HFF-Myc (cell line): ENCODE measurements at regions not wholly inside any gene's neighbourhood (a gene's known extent, or its start where the extent isn't known, plus 50 kb on each side); places are given as distances from the start of the nearest gene placed in this dataset.

Experiments
- DNase-seq: peaks from one replicate; pipeline ENCODE4 v3.0.0-alpha.2; 2011; ENCODE audit warnings: low read depth; ENCODE audit errors: extremely low read depth
- H3K4me3 ChIP-seq: replicated peaks from 2 replicates; pipeline ENCODE4 v1.5.1; 2011; ENCODE audit warnings: low read depth, mild to moderate bottlenecking, control low read depth, low read length
- TF ChIP-seq, protein P1 (sequence below): IDR thresholded peaks from 2 replicates; pipeline ENCODE4 v1.5.1; 2012; ENCODE audit warnings: mild to moderate bottlenecking, low read depth, low read length, control low read depth; ENCODE audit errors: missing control alignments

DNA sequence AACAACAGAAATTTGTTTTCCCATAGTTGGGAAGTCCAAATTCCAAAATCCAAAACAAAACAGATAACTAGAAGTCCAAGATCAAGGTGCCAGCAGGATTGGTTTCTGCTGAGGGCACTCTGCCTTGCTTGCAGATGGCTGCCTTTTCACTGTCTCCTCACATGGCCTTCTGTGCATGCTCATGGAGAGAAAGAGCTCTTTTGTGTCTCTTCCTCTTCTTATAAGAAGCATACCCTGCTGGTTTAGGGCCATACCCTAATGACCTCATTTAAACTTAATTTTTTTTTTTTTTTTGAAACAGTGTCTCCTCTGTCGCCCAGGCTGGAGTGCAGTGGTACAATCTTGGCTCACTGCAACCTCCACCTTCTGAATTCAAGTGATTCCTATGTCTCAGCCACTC, 1974.1 kb upstream of the PCDH20 start:
- TF ChIP-seq, protein P1, sequence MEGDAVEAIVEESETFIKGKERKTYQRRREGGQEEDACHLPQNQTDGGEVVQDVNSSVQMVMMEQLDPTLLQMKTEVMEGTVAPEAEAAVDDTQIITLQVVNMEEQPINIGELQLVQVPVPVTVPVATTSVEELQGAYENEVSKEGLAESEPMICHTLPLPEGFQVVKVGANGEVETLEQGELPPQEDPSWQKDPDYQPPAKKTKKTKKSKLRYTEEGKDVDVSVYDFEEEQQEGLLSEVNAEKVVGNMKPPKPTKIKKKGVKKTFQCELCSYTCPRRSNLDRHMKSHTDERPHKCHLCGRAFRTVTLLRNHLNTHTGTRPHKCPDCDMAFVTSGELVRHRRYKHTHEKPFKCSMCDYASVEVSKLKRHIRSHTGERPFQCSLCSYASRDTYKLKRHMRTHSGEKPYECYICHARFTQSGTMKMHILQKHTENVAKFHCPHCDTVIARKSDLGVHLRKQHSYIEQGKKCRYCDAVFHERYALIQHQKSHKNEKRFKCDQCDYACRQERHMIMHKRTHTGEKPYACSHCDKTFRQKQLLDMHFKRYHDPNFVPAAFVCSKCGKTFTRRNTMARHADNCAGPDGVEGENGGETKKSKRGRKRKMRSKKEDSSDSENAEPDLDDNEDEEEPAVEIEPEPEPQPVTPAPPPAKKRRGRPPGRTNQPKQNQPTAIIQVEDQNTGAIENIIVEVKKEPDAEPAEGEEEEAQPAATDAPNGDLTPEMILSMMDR = no peak
- DNase-seq = no peak
- H3K4me3 ChIP-seq = no peak overlapping the region

GRCh38 chr13:63381078-63381859, 1965.6 kb upstream of the PCDH20 start:
- TF ChIP-seq, protein P1 = no peak
- no peak overlapping the region for H3K4me3 ChIP-seq
- no peak for DNase-seq

- TF ChIP-seq, protein P1 = no peak
- DNase-seq = no peak
- no peak overlapping the region for H3K4me3 ChIP-seq
These were observed 1962.3 kb upstream of the PCDH20 start for GRCh38 chr13:63377986-63378385.

- no peak for DNase-seq
- no peak overlapping the region for H3K4me3 ChIP-seq
- TF ChIP-seq, protein P1 = no peak
These were observed 1954.5 kb upstream of the PCDH20 start for GRCh38 chr13:63370101-63370500.

DNA sequence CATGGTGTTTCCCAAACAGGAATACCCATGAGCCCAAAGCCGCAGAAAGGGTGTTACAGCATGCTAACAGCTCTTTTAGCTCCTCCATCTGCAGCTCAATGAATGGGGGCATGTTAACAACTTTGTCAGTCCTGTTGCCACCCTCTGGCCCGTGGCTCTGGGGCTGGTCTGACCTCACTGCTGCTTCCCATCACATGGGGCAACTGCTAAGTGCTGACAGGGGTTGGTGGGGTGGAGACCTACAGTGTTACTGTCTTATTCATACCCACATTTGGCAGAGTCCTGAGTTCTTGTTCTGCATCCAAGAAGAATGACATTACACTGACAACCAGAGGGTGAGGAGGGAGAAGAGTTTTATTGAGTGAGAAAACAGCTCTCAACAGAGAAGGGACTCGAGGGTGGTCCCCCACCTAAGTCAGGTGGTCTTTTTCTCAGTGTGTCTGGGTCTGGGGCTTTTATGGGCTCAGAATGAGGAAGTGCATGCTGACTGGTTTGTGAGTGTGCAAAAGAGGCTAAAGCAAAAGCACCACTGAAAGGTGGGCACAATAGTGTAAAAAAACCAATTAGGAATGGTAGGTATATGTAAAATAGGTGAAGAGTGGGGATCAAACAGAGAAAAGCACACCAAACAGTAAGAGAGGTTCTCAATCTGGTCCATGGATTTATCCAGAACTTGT, 1952.0 kb upstream of the PCDH20 start:
- no peak for DNase-seq
- no peak overlapping the region for H3K4me3 ChIP-seq
- TF ChIP-seq, protein P1 = no peak

GRCh38 chr13:63364159-63364558, 1948.5 kb upstream of the PCDH20 start:
- H3K4me3 ChIP-seq = no peak overlapping the region

More at GRCh38 chr13:63364159-63364558, 1948.5 kb upstream of the PCDH20 start:
- TF ChIP-seq, protein P1 = no peak
- no peak for DNase-seq
